Inflammatory macrophage (primary cell): ENCODE measurements at regions not wholly inside any gene's neighbourhood (a gene's known extent, or its start where the extent isn't known, plus 50 kb on each side); places are given as distances from the start of the nearest gene placed in this dataset.

Experiments used
- DNase-seq, 2 donors: peaks; one replicate each; pipeline ENCODE4 v3.0.0-alpha.2; 2020 to 2022

DNA sequence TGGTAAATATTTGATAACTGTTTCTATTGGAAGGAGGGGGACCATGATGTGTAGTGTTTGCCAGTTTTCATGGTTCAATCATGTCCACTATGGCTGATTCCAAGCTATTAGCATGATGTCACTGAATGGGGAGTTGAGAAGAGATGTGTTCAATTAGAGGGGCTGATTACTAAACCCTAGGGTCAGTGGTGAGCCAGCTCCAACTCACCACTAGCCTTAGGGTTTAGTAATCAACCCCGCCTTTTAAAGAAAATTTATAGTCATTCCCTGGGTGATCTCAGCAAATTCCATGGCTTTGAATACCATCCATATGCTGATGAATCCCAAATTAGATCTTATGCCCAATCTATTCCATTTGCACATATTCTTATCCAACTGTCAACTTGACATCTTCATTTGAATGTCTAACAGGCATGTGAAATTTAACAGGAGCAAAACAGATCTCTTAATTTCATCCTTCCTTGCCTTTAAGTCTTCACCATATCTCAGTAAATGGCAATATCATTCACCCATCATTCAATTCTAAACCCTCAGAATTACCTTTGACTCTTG lies 98.8 kb downstream of the GCNT1 start:
- DNase-seq: no peak

DNA sequence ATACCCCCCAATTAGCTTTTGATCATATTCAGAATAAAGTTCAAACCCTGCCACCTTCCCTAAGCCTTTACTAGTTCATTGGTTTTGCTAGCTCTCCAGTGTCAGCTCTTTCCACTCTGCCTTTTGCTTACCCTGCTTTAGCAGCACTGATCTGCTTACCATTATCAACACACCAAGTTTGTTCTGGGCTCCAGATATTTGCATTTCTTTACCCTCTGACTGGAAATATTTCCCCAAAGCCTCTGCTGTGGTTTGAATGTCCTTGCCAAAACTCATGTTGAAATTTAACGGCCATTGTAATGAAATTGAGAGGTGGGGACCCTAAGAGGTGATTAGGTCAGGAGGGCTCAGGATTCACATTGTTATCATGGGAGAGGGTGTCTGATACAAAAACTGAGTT lies 99.5 kb downstream of the GCNT1 start:
- no peak for DNase-seq

DNA sequence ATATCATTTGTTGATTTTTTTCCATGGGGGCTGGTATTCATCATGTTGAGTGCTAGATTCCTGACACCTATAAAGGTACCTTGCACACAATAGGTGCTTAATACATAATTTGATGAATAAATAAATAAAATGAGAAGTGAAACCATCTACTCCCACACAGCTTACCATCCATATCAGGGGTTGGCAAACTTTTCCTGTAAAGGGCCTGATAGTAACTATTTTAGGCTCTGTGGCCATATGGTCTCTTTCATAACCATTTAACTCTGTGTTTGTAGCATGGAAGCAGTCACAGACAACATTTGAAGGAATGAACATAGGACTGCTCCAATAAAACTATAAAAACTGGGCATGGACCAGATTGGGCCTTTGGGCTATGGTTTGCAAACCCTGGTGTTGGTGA lies 100.3 kb downstream of the GCNT1 start:
- peak; percentile 73 to 88 for DNase-seq

DNA sequence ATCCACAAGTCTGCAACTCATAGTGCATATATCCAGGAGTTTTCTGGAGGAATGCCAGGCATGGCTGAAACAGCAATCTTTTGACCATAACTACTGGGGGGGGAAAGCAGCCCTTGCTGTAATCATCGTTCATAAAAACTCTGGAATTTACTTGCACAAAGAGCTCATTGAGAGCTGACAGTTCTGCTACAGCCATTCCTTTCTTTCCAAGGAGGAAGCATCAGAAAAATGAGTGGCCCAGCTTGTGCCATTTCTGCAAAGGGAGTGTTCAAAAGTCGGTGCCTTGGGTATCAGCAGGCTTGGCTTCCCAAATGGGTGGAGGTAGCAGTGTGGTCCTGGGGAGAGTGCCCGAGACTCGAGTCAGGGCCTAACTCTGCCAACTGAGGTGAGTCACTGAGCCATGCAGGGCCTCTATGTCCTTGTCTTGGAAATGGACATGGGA lies 101.5 kb downstream of the GCNT1 start:
- no peak for DNase-seq

DNA sequence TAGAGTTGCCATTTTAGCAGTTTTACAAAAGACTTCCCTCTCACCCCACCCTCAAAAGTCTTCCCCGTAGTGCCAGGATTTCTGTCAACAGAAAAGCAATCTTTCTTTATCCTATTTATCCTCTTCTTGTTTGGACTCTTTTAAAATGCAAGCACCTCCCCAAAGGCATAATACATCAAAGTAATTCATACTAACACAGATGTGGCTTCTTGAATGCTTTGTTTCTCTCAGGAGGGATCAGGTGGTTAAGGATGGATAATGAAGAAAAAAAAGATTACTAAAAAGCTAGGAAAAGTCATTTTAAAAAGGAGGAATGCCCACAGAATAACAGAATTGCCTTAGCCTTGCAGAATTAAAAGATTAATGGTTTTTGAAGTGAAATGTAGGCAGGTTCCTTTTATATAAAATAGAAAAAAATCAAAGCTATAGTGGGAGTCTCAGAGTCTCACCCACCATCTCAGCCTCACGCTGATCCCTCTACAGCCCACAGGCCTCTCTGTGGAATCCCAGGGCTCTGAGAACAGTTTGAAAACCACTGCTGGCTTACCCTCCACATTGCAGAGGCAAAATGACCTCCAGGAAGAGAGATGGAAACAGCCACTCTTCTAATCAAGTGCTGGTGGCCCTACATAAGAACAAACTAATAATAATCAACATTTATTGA lies 102.2 kb downstream of the GCNT1 start:
- DNase-seq: no peak
